HL-60 (cell line): ENCODE measurements at regions not wholly inside any gene's neighbourhood (a gene's known extent, or its start where the extent isn't known, plus 50 kb on each side); places are given as distances from the start of the nearest gene placed in this dataset.

Experiments
- DNase-seq, 2 experiments: peaks; one replicate each; pipeline ENCODE4 v3.0.0-alpha.2; 2010 to 2020; ENCODE audit warnings: low read depth in 1 of 2, low spot score in 1 of 2
- H3K27ac ChIP-seq: fragments of 250-450 bp; sonication (Bioruptor Pico); replicated peaks from 2 replicates; pipeline ENCODE4 v1.5.1; 2020; ENCODE audit warnings: mild to moderate bottlenecking, moderate library complexity
- H3K27me3 ChIP-seq: fragments of 250-450 bp; sonication (Bioruptor Pico); 2 replicates; pipeline ENCODE4 v1.5.1; 2021; ENCODE audit warnings: mild to moderate bottlenecking, moderate library complexity; ENCODE audit not compliant: insufficient read depth, poor library complexity, severe bottlenecking
- H3K4me3 ChIP-seq: replicated peaks from 2 replicates; pipeline ENCODE4 v1.5.1; 2011; ENCODE audit warnings: mild to moderate bottlenecking, control low read depth, low read length; ENCODE audit not compliant: insufficient read depth
- CTCF ChIP-seq: IDR thresholded peaks from one replicate; pipeline ENCODE4 v1.5.1; 2011; ENCODE audit warnings: low read length, control low read depth, inconsistent platforms; ENCODE audit not compliant: insufficient read depth
- GABPA ChIP-seq: IDR thresholded peaks from 2 replicates; pipeline ENCODE4 v1.6.1; 2012; ENCODE audit warnings: low read depth
- POLR2AphosphoS5 ChIP-seq: IDR thresholded peaks from 2 replicates; pipeline ENCODE4 v1.6.1; 2012; ENCODE audit warnings: low read depth
- REST ChIP-seq: IDR thresholded peaks from 2 replicates; pipeline ENCODE4 v1.6.1; 2012; ENCODE audit warnings: low read depth; ENCODE audit not compliant: insufficient replicate concordance
- SPI1 ChIP-seq: IDR thresholded peaks from 2 replicates; pipeline ENCODE4 v1.6.1; 2012; ENCODE audit warnings: low read depth, mild to moderate bottlenecking, borderline replicate concordance

GRCh38 chr12:59069516-59069915 lies 149.2 kb upstream of the LRIG3 start:
- Histone ChIP-seq H3K27me3 (no peaks in the 10 kb centered on the region), H3K27ac (no peak overlapping the region), H3K4me3 (no peak overlapping the region)
- no peak for DNase-seq
- no peak for TF ChIP-seq SPI1
- no peak for TF ChIP-seq GABPA
- TF ChIP-seq CTCF, result no peak
- no peak for TF ChIP-seq REST
- no peak for TF ChIP-seq POLR2AphosphoS5

GRCh38 chr12:59068436-59068835 lies 148.1 kb upstream of the LRIG3 start:
- H3K27me3 ChIP-seq, result no peaks in the 10 kb centered on the region
- no peak for TF ChIP-seq REST
- no peak overlapping the region for H3K4me3 ChIP-seq

GRCh38 chr12:59067083-59067482 lies 146.8 kb upstream of the LRIG3 start:
- DNase-seq, result no peak
- TF ChIP-seq REST, result no peak
- H3K27ac ChIP-seq, result no peak overlapping the region
- no peaks in the 10 kb centered on the region for H3K27me3 ChIP-seq
- H3K4me3 ChIP-seq, result no peak overlapping the region

More at GRCh38 chr12:59068436-59068835, 148.1 kb upstream of the LRIG3 start:
- H3K27ac ChIP-seq, result no peak overlapping the region
- DNase-seq, result no peak

GRCh38 chr12:59066445-59066844 lies 146.1 kb upstream of the LRIG3 start:
- DNase-seq, result no peak
- H3K27ac ChIP-seq, result no peak overlapping the region
- no peak for TF ChIP-seq GABPA
- no peaks in the 10 kb centered on the region for H3K27me3 ChIP-seq
- H3K4me3 ChIP-seq, result no peak overlapping the region
